GM19468 (cell line): ENCODE measurements at regions not wholly inside any gene's neighbourhood (a gene's known extent, or its start where the extent isn't known, plus 50 kb on each side); places are given as distances from the start of the nearest gene placed in this dataset.
"Not testable (repeated sequence)": the region's sequence is repeated elsewhere in the genome, so short reads cannot be mapped to it uniquely, and the experiment has no call there.

Experiments used
- ATAC-seq: cut with Tn5 transposase; IDR thresholded peaks from one replicate; pipeline ENCODE4 v1.9.1; 2021; ENCODE audit warnings: mild to moderate bottlenecking, moderate library complexity, moderate number of reproducible peaks; ENCODE audit not compliant: unreplicated experiment; ENCODE audit errors: extremely low read depth

DNA sequence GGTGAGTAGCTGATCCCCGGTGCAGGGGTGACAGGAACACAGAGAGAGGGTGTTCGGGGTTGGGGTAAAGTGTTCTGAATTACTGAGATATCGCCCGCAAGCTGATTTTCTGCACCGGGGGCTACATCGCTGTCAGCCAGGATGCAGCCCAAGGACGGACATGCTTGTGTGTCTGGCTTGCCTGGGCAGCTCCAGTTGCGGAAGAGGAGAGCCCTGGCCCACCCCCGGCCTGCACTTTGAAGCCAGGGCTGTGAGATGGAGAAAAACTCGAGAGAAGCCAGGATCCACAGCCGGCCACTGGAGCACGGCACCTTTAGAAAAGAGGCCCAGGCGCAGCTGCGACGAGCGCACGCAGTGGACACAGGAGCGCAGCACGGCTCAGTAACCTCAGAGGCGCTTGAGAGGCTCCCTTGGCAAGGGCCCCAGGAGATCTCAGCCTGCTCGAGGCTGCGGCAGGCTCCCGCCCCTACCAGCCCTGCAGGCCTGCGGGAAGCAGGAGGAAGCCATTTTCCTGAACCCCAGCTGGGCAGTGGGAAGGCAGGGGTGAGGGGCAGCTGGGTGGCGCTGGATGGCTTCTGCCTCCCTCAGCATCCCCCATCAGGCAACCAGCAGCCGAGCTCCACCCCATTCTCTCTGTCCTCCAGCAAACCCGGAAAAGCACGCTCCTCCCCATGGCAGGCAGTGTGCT lies 59.2 kb downstream of the C9orf50 start:
- no peak for ATAC-seq

DNA sequence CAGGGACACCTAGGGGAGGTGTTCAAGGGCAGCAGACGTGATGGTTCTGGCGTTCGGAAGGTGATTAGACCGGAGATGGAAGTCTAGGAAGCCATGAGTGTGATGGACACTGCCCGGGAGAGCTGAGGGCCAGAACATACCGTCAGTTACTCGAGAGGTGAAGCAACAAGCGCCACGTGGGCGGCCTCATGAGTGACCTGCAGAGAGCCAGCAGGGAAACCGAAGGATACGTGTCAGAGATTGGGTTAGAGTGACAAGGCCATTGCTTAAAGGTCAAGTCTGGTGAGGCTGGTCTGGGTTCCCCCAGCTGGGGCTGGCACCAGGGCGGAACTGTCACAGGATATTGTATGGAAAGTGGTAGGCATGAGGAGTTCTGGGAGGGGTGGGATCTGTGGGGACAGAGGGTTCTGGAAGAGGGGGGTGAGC lies 60.0 kb downstream of the C9orf50 start:
- ATAC-seq, result no peak

GRCh38 chr9:129559506-129559881 lies 61.4 kb downstream of the C9orf50 start:
- no peak for ATAC-seq

- no peak for ATAC-seq
Measured at GRCh38 chr9:129558551-129559505, 62.1 kb downstream of the C9orf50 start.

DNA sequence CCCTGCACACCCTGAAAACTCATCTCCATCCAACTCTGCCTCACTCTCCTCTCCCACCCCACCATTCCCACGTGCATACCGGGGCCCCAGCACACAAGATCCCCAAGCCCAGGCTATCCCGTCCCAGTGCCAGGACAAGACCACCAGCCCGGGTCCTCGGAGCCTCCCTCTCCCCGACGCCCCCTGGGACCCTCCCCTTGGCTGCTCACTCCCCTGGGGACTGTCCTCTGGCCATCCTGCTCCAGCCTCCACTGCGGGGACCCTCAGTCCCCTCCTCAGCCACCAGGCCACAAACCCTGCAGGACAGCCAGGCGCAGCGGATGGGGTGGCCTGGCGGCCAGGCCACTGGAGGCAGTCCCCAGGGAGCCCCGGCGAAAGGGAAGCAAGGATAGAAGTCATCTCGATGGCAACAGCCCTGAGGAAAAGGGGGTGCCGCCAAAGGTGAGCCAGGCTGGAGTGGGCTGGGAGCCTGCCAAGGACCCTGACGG lies 62.8 kb downstream of the C9orf50 start:
- ATAC-seq, result no peak

DNA sequence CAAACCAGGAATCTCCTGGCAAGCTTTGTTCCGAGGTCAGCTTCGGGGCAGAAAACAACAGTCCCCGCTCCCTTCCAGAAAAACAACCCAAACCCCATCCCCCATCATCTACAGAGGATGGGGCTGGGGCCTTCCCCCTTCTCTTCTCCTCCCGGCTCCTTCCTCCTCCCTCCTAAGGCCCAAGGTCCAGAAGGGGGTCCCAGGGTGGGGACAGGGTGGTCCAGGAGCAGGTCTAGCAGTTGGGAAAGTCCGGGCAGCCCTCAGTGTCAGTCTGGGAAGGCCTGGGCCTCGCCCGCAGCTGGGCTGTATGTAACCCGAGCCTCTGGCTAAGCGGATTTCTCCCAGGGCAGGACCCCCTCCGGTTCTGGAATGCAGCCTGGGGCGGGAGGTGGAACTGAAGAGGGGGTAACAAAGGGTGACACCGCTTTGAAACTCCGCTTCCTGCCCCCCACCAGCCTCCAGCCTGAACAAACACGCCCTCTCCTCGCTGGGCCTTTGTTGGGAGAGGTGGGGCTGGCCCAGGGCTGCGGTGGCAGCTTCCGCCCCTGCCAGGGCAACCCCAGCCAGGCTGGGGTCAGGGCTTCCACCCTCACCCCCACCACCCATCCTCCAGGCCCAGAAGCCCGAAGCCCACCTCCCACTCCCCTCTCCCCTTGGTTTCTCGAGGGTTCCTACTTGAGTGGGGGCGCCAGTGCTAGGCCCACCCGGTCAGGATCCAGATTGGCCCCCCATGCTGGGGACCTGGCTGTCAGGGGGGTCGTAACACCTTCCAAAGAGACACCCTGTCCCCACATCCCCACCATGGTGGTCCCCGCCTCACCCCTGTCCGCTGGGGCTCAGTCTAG lies 63.5 kb downstream of the C9orf50 start:
- ATAC-seq, result no peak

- no peak for ATAC-seq
Measured at GRCh38 chr9:129556491-129557191, 64.3 kb downstream of the C9orf50 start.

GRCh38 chr9:129555512-129556215 lies 65.2 kb downstream of the C9orf50 start:
- no peak for ATAC-seq

GRCh38 chr9:129554649-129555048 lies 66.3 kb downstream of the C9orf50 start:
- no peak for ATAC-seq

- ATAC-seq, result no peak
Measured at GRCh38 chr9:129553277-129553676, 67.6 kb downstream of the C9orf50 start.

DNA sequence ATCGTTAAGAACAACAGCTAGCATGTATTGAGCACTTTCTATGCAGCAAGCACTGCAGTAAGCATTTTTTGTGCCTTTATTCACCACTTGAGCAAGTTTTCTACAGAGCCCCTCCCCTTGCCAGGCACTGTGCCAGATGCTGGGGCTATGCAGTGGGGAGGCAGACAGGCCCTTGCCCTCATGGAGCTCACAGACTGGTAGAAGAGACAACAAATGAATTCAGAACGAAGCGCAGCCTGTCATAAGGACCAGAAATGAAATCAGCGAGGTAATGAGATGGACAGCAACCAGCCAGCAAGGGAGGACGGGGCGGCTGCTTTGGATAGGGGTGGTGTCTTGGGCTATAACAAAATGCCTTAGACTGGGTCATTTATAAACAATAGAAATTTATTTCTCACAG lies 68.8 kb downstream of the C9orf50 start:
- no peak for ATAC-seq

GRCh38 chr9:129551393-129551973 lies 69.4 kb downstream of the C9orf50 start:
- no peak for ATAC-seq

DNA sequence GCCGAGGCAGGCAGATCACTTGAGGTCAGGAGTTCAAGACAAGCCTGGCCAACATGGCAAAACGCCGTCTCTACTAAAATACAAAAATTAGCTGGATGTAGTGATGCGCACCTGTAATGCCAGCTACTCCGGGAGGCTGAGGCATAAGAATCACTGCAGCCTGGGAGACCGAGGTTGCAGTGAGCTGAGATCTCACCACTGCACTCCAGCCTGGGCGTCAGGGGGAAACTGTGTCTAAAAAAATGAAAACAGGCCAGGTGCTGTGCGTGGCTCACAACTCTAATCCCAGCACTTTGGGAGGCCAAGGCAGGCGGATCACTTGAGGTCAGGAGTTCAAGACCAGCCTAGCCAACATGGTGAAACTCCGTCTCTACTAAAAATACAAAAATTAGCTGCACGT lies 69.9 kb downstream of the C9orf50 start:
- not testable (repeated sequence) for ATAC-seq

DNA sequence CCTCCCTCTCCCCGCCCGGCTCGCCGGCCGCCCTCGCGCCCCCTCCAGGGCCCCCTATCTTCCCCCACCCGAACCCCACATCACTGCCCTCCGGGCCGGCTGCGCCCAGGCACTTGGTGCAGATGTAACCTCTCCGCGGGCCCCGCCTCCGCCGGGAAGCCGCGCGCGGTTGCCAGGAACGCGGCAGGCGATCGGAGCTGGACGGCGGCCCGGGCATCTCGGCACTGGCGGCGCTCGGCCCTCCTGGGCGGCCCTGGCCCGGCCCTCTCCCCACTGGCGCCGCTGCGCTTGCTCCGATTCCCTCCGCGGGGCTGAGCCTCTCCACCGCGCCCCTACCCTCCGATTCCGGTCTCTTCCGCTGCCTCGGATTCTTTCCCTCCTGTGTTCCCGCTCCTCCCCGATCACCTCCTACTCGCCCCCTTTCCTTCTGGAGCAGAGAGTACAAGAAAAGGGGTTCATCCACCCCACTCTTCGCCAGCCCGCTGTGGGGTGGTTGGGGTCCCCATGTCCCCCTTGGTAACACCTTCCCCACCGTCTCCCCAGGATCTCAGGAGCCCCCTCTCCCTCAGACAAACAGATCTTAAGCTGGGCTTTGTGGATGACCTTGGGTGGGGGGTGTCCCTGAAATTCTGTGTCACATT lies 70.6 kb downstream of the C9orf50 start:
- no peak for ATAC-seq

- no peak for ATAC-seq
Measured at GRCh38 chr9:129549684-129550083, 71.2 kb downstream of the C9orf50 start.

GRCh38 chr9:129549139-129549538 lies 71.8 kb downstream of the C9orf50 start:
- ATAC-seq, result no peak

- no peak for ATAC-seq
Measured at GRCh38 chr9:129548571-129549135, 72.2 kb downstream of the C9orf50 start.
